Brain microvascular endothelial cell (primary cell): ENCODE measurements at regions not wholly inside any gene's neighbourhood (a gene's known extent, or its start where the extent isn't known, plus 50 kb on each side); places are given as distances from the start of the nearest gene placed in this dataset.

Experiments
- DNase-seq: peaks from one replicate; pipeline ENCODE4 v3.0.0-alpha.2; 2020
- H3K27ac ChIP-seq: fragments of 250-450 bp; sonication (Bioruptor Pico); 2 replicates; pipeline ENCODE4 v1.5.1; 2020; ENCODE audit warnings: mild to moderate bottlenecking, moderate library complexity
- H3K27me3 ChIP-seq: fragments of 250-450 bp; sonication (Bioruptor Pico); replicated peaks from 2 replicates; pipeline ENCODE4 v1.5.1; 2020; ENCODE audit warnings: mild to moderate bottlenecking
- H3K36me3 ChIP-seq: fragments of 250-450 bp; sonication (Bioruptor Pico); replicated peaks from 2 replicates; pipeline ENCODE4 v1.5.1; 2020; ENCODE audit warnings: mild to moderate bottlenecking
- H3K4me3 ChIP-seq: 2 replicates; pipeline ENCODE4 v1.5.1; 2011; ENCODE audit warnings: low read depth, mild to moderate bottlenecking, control low read depth, low read length, moderate library complexity
- CTCF ChIP-seq: IDR thresholded peaks from 2 replicates; pipeline ENCODE4 v1.5.1; 2011; ENCODE audit warnings: low read depth, mild to moderate bottlenecking, moderate library complexity, low read length, control low read depth, inconsistent platforms; ENCODE audit errors: missing control alignments
- in situ Hi-C: cut with HindIII; loops from 2 replicates; pipeline ENCODE4 v1.10.0; 2017; ENCODE audit warnings: low sequenced_read_pairs, low pct_ligation_motif_present

- in situ Hi-C loops, result no loop called here
- DNase-seq, result no peak
- no peaks in the 10 kb centered on the region for H3K27me3 ChIP-seq
- H3K27ac ChIP-seq, result no peak overlapping the region
- H3K36me3 ChIP-seq, result no peaks in the 10 kb centered on the region
- no peak overlapping the region for H3K4me3 ChIP-seq
- TF ChIP-seq CTCF, result no peak
These were observed 91.8 kb upstream of the KAZN start for GRCh38 chr1:14506471-14507255.

DNA sequence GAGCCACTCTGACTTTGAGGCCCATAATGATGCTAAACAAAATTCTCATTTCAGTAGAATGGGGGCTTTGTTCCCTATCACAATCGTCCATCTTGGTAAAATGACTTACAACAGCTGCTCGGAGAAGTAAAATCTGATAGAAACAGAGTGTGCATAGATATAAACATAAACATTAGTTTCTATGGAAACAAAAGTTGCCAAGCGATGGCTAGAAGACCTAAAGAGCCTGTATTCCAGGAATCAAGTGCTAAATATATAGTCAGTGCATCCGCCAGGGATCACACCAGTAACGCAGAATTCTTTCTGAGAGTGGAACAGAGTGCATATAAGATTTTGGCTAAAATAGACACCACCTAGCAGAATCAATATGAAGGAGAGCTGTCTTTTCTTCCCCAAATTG, 91.2 kb upstream of the KAZN start:
- Histone ChIP-seq H3K36me3 (no peaks in the 10 kb centered on the region), H3K27me3 (no peaks in the 10 kb centered on the region), H3K27ac (no peak overlapping the region), H3K4me3 (no peak overlapping the region)
- DNase-seq, result no peak
- no peak for TF ChIP-seq CTCF
- in situ Hi-C loops, result no loop called here

DNA sequence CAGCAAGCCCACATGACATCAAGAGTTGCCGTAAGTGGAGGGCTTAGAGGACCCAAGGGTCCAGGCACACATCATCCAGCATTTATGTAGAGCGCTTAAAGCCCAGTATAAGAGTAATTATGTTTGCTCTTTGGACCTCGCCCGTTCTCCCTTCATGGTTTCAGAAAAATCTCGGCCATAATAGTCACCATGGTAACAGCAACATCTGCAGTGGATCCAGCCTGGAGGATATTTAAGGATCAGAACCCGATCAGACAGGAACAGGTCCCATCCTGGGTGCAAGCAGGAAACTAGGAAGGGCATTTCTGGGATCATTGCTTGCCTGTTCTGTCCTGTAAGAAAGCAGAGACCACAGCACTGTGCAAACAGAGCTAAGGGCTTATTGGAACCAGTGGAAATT, 89.9 kb upstream of the KAZN start:
- DNase-seq, result no peak
- H3K36me3 ChIP-seq, result no peaks in the 10 kb centered on the region
- no peaks in the 10 kb centered on the region for H3K27me3 ChIP-seq
- in situ Hi-C loops, result no loop called here
- no peak for TF ChIP-seq CTCF
- H3K4me3 ChIP-seq, result no peak overlapping the region
- no peak overlapping the region for H3K27ac ChIP-seq

DNA sequence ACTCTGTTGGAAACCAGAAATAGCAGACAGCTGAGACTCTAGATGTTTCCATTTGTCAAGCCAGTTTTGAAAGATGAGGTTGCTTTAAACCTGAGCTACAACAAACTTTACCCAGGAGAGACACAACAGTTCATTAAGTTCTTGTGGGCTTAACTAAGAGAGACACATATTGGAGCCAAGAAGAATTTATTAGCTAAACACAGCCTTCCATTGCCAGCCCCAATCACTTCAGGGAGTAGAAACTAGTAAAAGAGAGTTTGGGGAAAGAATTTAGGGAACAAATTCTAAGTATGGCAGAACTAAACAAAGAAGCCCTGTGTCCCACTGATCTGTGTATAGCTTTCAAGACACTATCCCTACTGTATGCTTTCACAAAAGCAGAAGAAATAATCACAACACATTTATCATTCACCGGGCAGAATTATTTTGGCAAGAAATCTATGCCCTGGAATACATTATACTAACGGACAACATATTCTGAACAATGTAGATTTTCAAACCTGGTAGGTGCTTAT, 87.3 kb upstream of the KAZN start:
- no peak for TF ChIP-seq CTCF
- in situ Hi-C loops, result no loop called here

DNA sequence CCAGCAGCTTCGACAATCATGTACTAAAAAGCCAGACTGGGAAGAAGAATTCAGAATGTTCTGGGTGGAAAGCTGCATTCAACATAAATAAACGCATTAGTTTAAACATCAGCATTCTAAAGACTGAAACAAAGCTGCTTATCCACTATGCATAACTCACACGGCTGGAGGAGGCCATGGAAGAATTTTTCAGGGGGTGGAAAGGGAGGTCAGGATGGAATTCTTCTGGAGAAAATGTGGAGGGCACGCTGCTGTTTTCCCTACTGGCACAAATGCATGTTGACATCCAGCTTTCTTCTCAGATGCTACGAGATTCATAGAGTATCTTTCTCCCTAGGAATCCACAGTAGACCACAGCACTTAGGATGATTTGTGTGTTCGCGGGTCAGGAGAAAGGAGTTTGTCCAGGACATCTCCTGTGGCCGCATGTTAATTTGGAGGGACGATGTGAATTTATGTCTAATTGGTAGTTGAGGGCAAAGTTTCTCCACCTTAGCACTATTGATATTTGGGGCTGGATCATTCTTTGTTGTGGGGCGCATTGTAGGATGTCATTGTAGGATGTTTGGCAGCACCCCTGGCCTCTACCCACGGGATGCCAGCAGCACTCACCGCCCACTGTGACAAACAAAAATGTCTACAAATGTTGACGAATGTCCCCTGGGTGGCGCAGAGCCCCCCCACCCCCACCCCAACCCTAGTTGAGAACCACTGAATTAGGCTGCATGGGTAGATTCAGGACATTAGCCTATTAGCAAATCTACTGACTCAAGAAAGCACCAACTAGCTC, 86.5 kb upstream of the KAZN start:
- H3K36me3 ChIP-seq, result no peaks in the 10 kb centered on the region
- no peaks in the 10 kb centered on the region for H3K27me3 ChIP-seq
- no peak overlapping the region for H3K4me3 ChIP-seq
- TF ChIP-seq CTCF, result no peak
- no peak overlapping the region for H3K27ac ChIP-seq
- DNase-seq, result no peak
- in situ Hi-C loops, result no loop called here

More for the DNA sequence above, 87.3 kb upstream of the KAZN start:
- Histone ChIP-seq H3K4me3 (no peak overlapping the region), H3K36me3 (no peaks in the 10 kb centered on the region), H3K27ac (no peak overlapping the region), H3K27me3 (no peaks in the 10 kb centered on the region)
- no peak for DNase-seq
